ENCODE measurements at regions not wholly inside any gene's neighbourhood (a gene's known extent, or its start where the extent isn't known, plus 50 kb on each side); places are given as distances from the start of the nearest gene placed in this dataset.
A peak's percentile ranks its signal among the peaks of the same experiment; 100 is the strongest.
"Not testable (repeated sequence)": the region's sequence is repeated elsewhere in the genome, so short reads cannot be mapped to it uniquely, and the experiment has no call there.

DNA sequence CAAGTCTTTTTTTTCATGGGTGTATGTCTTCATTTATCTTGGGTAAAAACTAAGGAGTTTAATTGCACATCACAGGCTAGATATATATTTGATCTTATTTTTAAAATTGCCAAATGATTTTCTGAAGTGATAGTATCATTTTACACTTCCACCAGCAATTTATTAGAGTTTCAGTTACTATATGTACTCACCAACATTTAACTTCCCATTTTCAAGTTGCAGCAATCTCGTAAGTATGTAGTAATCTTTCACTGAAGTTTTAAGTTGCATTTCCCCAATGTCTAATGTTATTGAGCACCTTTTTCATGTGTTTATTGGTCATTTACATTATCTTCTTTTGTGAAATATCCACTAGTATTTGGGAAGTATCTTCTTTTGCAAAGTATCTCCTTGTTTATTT is 277.4 kb upstream of the CNR1 start:
- H3K27me3 ChIP-seq (ENCODE audit: control insufficient read depth, insufficient read depth, low read length) = no peaks in the 10 kb centered on the region
- no peaks in the 10 kb centered on the region for H3K36me3 ChIP-seq (ENCODE audit: control insufficient read depth, insufficient read depth, low read length)
- H3K9me3 ChIP-seq (ENCODE audit: control insufficient read depth, insufficient read depth, low read length) = no peaks in the 10 kb centered on the region
- H3K4me3 ChIP-seq (ENCODE audit: low read depth, low read length) = no peak overlapping the region
- H3K9ac ChIP-seq (ENCODE audit: low read depth, low read length) = no peak overlapping the region
- H3K4me1 ChIP-seq (ENCODE audit: control insufficient read depth, insufficient read depth, low read length) = no peaks in the 10 kb centered on the region

DNA sequence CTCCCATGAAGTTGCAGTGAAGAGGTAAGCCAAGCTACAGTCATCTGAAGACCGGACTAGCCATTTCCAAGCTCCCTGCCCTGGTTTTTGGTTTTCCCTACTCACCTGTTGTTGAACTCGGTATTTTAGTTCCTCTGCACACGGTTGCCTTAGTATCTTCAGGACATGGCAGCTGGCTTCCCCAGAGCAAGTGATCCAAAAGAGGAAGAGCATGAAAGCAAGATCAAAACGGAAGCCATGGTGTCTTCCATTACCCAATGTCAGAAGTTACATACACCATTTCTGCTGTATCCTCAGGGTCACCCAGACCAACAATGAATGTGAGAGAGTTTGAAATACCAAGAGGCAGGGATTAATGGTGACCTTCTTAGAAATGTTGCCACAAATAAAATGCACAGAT is 276.6 kb upstream of the CNR1 start:
- H3K36me3 ChIP-seq (ENCODE audit: control insufficient read depth, insufficient read depth, low read length) = no peaks in the 10 kb centered on the region
- H3K4me3 ChIP-seq (ENCODE audit: low read depth, low read length) = no peak overlapping the region
- H3K4me1 ChIP-seq (ENCODE audit: control insufficient read depth, insufficient read depth, low read length) = no peaks in the 10 kb centered on the region
- H3K9me3 ChIP-seq (ENCODE audit: control insufficient read depth, insufficient read depth, low read length) = no peaks in the 10 kb centered on the region
- no peaks in the 10 kb centered on the region for H3K27me3 ChIP-seq (ENCODE audit: control insufficient read depth, insufficient read depth, low read length)
- no peak overlapping the region for H3K9ac ChIP-seq (ENCODE audit: low read depth, low read length)

DNA sequence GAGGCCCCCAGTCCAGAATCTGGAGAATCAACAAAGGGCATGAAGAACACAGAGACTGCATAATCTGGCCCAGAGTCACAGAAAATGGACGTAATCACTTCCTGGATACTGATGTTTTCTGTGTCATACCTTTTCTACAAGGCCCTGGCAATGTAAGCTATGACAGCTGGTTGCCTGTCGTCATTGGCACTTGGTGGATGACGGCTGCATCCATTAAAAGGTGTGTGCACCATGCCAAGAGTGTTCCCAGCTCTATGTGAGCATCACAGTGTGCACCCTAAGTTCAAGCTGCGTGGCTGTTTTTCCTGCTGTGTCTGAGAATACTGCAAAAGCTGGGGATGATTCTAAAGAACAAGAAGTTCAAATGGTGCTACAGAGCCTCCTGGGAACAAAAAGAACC is 275.2 kb upstream of the CNR1 start:
- no peak overlapping the region for H3K9ac ChIP-seq (ENCODE audit: low read depth, low read length)
- H3K4me3 ChIP-seq (ENCODE audit: low read depth, low read length) = no peak overlapping the region
- H3K27me3 ChIP-seq (ENCODE audit: control insufficient read depth, insufficient read depth, low read length) = no peaks in the 10 kb centered on the region
- no peaks in the 10 kb centered on the region for H3K9me3 ChIP-seq (ENCODE audit: control insufficient read depth, insufficient read depth, low read length)
- H3K4me1 ChIP-seq (ENCODE audit: control insufficient read depth, insufficient read depth, low read length) = no peaks in the 10 kb centered on the region
- H3K36me3 ChIP-seq (ENCODE audit: control insufficient read depth, insufficient read depth, low read length) = no peaks in the 10 kb centered on the region

DNA sequence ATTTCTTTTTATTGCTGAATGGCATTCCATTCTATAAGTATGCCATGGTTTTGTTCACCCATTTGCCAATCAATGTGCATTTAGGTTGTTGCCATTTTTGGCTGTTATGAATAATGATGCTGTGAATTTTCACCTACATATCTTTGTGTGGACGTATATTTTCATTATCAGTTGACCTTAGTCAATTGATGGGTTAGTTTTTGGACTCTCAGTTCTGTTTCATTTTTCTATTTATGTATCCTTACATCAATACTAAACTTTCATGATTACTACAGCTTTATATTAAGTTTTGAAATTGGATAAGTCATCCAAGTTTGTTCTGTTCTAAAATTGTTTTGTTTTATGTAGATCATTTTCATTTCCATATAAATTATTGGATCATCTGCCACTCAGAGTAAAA is 261.9 kb upstream of the CNR1 start:
- H3K27me3 ChIP-seq (ENCODE audit: control insufficient read depth, insufficient read depth, low read length) = no peaks in the 10 kb centered on the region
- no peaks in the 10 kb centered on the region for H3K4me1 ChIP-seq (ENCODE audit: control insufficient read depth, insufficient read depth, low read length)
- H3K4me3 ChIP-seq (ENCODE audit: low read depth, low read length) = no peak overlapping the region
- no peaks in the 10 kb centered on the region for H3K9me3 ChIP-seq (ENCODE audit: control insufficient read depth, insufficient read depth, low read length)
- no peaks in the 10 kb centered on the region for H3K36me3 ChIP-seq (ENCODE audit: control insufficient read depth, insufficient read depth, low read length)
- no peak overlapping the region for H3K9ac ChIP-seq (ENCODE audit: low read depth, low read length)

DNA sequence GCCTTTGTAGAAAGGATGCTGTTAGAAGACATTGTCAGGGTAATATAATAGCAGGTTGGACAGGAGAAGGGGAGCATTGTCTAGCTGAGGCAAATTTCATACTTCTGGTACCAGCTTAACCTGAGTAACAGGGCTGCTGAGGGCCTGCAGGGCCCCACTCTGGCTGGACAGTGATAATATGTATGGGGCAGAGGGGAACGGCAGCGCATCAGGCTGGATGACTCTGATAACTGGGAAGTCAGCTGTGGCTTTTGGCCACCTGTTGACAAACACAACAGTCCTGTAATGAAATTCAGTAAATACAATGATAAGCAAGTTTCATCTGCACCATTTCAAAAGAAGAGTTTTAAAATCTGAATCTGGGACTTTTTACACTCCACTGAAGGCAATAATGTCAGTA is 259.9 kb upstream of the CNR1 start:
- Histone ChIP-seq H3K36me3 (ENCODE audit: control insufficient read depth, insufficient read depth, low read length) (no peaks in the 10 kb centered on the region), H3K9ac (ENCODE audit: low read depth, low read length) (no peak overlapping the region), H3K4me3 (ENCODE audit: low read depth, low read length) (no peak overlapping the region), H3K27me3 (ENCODE audit: control insufficient read depth, insufficient read depth, low read length) (no peaks in the 10 kb centered on the region), H3K9me3 (ENCODE audit: control insufficient read depth, insufficient read depth, low read length) (no peaks in the 10 kb centered on the region), H3K4me1 (ENCODE audit: control insufficient read depth, insufficient read depth, low read length) (no peaks in the 10 kb centered on the region)

DNA sequence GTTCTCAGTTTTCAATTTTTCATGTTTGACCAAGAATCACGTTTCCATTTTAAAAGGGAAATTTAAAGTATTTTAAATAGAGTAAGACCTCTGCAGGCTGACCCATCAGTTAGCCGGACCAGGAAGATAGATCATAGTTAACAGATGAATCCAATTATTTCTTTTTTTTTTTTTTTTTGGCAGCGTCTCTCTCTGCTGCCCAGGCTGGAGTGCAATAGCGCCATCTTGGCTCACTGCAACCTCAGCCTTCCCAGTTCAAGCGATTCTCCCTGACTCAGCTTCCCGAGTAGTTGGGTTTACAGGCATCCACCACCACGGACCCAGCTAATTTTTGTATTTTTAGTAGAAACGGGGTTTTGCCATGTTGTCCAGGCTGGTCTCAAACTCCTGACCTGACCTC is 256.7 kb upstream of the CNR1 start:
- H3K9ac ChIP-seq (ENCODE audit: low read depth, low read length) = no peak overlapping the region
- H3K4me1 ChIP-seq (ENCODE audit: control insufficient read depth, insufficient read depth, low read length) = no peaks in the 10 kb centered on the region
- no peaks in the 10 kb centered on the region for H3K27me3 ChIP-seq (ENCODE audit: control insufficient read depth, insufficient read depth, low read length)
- H3K4me3 ChIP-seq (ENCODE audit: low read depth, low read length) = no peak overlapping the region
- H3K36me3 ChIP-seq (ENCODE audit: control insufficient read depth, insufficient read depth, low read length) = no peaks in the 10 kb centered on the region
- H3K9me3 ChIP-seq (ENCODE audit: control insufficient read depth, insufficient read depth, low read length) = no peaks in the 10 kb centered on the region

DNA sequence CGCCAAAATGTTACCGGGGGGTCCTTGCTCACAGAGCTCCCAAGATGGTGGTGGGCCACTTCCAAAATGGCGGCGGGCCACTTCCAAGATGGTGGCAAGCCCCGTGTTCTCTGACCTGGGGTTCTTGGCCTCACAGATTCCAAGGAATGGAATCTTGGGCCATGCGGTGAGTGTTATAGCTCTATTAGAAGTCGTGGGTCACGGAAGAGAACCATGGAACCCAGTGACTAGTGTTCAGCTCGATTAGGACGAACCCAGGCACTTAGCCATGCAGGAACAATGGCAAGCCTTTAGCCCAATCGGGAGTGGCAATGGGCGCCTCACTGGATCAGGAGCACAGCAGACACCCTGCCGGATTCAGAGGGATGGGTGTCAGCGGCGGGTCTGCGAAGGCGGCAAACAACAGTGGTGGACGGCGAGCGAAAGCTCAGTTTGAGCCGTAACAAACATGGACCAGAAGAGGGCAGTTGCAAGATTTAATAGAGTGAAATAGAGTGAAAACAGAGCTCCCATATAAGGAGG is 254.9 kb upstream of the CNR1 start:
- H3K4me3 ChIP-seq (ENCODE audit: low read depth, low read length); H3K27me3 ChIP-seq (ENCODE audit: control insufficient read depth, insufficient read depth, low read length); H3K9ac ChIP-seq (ENCODE audit: low read depth, low read length); H3K36me3 ChIP-seq (ENCODE audit: control insufficient read depth, insufficient read depth, low read length); H3K9me3 ChIP-seq (ENCODE audit: control insufficient read depth, insufficient read depth, low read length); H3K4me1 ChIP-seq (ENCODE audit: control insufficient read depth, insufficient read depth, low read length): not testable (repeated sequence)

DNA sequence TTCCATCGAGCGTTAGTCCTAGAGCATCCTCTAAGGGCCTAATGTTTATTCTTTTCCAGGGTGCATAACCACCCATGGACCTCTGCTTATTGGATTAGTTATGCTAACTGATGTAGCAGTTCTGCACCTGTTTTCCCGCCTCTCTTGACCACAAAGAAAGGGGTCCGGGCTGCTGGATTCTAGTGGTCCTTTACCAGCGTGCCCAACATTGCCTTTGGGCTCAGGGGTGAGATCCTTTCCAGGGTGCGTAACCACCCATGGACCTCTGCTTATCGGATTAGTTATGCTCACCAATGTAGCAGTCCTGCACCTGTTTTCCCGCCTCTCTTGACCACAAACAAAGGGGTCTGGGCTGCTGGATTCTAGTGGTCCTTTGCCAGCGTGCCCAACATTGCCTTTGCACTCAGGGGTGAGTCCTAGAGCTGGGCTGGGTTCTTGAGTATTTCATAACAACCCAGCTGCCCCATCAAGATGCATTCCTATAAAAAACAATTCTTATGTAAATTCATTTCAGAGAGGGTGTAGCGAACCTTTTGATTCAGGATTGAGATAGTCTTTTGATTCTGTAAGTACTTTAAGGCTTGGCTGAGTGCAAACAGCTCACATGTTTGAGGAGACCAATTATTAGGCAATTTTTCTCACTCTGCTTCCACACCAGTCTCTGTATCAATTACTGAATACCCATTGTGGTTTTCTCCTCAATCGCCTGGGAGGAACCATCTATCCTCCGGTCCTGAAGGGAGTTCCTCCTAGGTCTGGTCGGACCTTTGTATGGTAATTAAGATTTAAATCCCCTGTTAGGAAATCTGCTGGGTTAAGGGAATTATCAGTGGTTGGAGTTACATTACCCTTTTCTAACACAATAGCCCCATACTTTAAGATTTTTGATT is 253.0 kb upstream of the CNR1 start:
- not testable (repeated sequence) for H3K4me3 ChIP-seq (ENCODE audit: low read depth, low read length); H3K9ac ChIP-seq (ENCODE audit: low read depth, low read length); H3K4me1 ChIP-seq (ENCODE audit: control insufficient read depth, insufficient read depth, low read length); H3K27me3 ChIP-seq (ENCODE audit: control insufficient read depth, insufficient read depth, low read length); H3K36me3 ChIP-seq (ENCODE audit: control insufficient read depth, insufficient read depth, low read length); H3K9me3 ChIP-seq (ENCODE audit: control insufficient read depth, insufficient read depth, low read length)

DNA sequence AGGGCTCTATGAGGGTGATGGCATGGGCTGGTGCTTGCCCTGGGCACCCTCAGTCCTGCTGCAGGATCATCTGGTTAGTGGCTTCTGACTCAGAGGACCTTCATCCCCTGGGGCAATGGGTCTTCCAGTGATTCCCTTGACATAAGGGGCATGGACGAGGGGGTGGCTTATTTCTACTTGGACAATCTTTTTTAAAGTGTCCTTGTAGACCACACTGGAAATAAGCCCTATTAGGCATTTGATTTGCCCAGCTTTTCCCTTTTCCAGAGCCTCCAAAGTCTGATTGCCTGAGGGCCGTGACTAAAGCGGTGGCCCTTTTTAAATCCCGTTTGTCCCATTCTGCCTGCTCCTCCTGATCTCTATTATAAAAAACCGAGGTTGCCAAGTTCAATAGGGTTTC is 251.2 kb upstream of the CNR1 start:
- not testable (repeated sequence) for H3K4me3 ChIP-seq (ENCODE audit: low read depth, low read length); H3K27me3 ChIP-seq (ENCODE audit: control insufficient read depth, insufficient read depth, low read length); H3K9ac ChIP-seq (ENCODE audit: low read depth, low read length); H3K9me3 ChIP-seq (ENCODE audit: control insufficient read depth, insufficient read depth, low read length); H3K4me1 ChIP-seq (ENCODE audit: control insufficient read depth, insufficient read depth, low read length); H3K36me3 ChIP-seq (ENCODE audit: control insufficient read depth, insufficient read depth, low read length)

DNA sequence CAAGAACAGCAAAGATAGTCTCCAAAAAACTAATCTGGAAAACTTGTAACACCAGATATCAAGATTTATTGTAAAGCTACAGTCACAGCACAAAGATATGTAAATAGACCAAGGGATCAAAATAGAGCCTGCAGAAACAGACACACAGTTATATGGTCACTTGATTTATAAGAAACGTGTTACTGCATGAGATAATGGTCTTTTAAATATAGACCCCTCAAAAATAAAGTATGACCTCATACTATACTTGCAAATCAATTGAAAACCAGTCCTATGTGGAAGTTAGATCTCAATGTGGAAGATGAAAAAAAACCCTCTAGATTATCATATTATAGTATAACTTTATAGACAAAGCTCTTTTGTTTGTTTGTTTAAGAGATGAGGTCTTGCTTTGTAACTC is 247.3 kb upstream of the CNR1 start:
- H3K4me1 ChIP-seq (ENCODE audit: control insufficient read depth, insufficient read depth, low read length) = no peaks in the 10 kb centered on the region
- no peaks in the 10 kb centered on the region for H3K9me3 ChIP-seq (ENCODE audit: control insufficient read depth, insufficient read depth, low read length)
- no peak overlapping the region for H3K4me3 ChIP-seq (ENCODE audit: low read depth, low read length)
- H3K9ac ChIP-seq (ENCODE audit: low read depth, low read length) = no peak overlapping the region
- H3K36me3 ChIP-seq (ENCODE audit: control insufficient read depth, insufficient read depth, low read length) = no peaks in the 10 kb centered on the region
- H3K27me3 ChIP-seq (ENCODE audit: control insufficient read depth, insufficient read depth, low read length) = no peaks in the 10 kb centered on the region

DNA sequence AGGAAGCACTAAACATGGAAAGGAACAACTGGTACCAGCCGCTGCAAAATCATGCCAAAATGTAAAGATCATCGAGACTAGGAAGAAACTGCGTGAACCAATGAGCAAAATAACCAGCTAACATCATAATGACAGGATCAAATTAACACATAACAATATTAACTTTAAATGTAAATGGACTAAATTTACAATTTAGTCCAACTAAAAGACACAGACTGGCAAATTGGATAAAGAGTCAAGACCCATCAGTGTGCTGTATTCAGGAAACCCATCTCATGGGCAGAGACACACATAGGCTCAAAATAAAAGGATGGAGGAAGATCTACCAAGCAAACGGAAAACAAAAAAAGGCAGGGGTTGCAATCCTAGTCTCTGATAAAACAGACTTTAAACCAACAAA is 242.2 kb upstream of the CNR1 start:
- not testable (repeated sequence) for H3K9me3 ChIP-seq (ENCODE audit: control insufficient read depth, insufficient read depth, low read length); H3K27me3 ChIP-seq (ENCODE audit: control insufficient read depth, insufficient read depth, low read length); H3K4me1 ChIP-seq (ENCODE audit: control insufficient read depth, insufficient read depth, low read length); H3K4me3 ChIP-seq (ENCODE audit: low read depth, low read length); H3K9ac ChIP-seq (ENCODE audit: low read depth, low read length); H3K36me3 ChIP-seq (ENCODE audit: control insufficient read depth, insufficient read depth, low read length)

DNA sequence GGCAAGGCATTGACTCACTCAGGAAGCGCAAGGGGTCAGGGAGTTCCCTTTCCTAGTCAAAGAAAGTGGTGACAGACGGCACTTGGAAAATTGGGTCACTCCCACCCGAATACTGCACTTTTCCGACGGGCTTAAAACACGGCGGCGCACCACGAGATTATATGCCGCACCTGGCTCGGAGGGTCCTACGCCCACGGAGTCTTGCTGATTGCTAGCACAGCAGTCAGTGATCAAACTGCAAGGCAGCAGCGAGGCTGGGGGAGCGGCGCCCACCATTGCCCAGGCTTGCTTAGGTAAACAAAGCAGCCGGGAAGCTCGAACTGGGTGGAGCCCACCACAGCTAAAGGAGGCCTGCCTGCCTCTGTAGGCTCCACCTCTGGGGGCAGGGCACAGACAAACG is 240.5 kb upstream of the CNR1 start:
- not testable (repeated sequence) for H3K36me3 ChIP-seq (ENCODE audit: control insufficient read depth, insufficient read depth, low read length); H3K27me3 ChIP-seq (ENCODE audit: control insufficient read depth, insufficient read depth, low read length); H3K9ac ChIP-seq (ENCODE audit: low read depth, low read length); H3K4me1 ChIP-seq (ENCODE audit: control insufficient read depth, insufficient read depth, low read length); H3K9me3 ChIP-seq (ENCODE audit: control insufficient read depth, insufficient read depth, low read length)
- H3K4me3 ChIP-seq (ENCODE audit: low read depth, low read length) = peak overlapping the region; percentile 45

Data from iPS-15b (cell line).